ENCODE measurements at regions not wholly inside any gene's neighbourhood (a gene's known extent, or its start where the extent isn't known, plus 50 kb on each side); places are given as distances from the start of the nearest gene placed in this dataset.

DNA sequence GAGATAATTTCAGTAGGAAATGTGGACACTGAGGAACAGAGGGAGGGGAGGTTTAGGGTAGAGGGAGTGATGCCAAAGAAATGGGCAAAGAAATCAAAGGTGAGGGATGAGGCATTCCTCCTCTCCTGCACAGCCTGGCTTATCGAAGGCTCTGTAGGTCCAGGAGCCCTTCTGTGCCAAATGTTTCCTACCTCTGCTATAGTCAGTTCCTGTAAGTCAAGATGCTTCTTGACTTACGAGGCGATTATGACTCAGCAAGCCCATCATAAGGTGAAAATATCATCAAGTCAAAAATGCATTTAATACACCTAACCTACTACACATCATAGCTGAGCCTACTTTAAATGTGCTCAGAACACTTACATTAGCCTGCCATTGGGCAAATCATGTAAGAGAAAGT, 60.0 kb upstream of the ARHGAP24 start:
- TF ChIP-seq RAD21 (IDR thresholded peaks at IDR 0.05): no peak
- TF ChIP-seq, protein P1, sequence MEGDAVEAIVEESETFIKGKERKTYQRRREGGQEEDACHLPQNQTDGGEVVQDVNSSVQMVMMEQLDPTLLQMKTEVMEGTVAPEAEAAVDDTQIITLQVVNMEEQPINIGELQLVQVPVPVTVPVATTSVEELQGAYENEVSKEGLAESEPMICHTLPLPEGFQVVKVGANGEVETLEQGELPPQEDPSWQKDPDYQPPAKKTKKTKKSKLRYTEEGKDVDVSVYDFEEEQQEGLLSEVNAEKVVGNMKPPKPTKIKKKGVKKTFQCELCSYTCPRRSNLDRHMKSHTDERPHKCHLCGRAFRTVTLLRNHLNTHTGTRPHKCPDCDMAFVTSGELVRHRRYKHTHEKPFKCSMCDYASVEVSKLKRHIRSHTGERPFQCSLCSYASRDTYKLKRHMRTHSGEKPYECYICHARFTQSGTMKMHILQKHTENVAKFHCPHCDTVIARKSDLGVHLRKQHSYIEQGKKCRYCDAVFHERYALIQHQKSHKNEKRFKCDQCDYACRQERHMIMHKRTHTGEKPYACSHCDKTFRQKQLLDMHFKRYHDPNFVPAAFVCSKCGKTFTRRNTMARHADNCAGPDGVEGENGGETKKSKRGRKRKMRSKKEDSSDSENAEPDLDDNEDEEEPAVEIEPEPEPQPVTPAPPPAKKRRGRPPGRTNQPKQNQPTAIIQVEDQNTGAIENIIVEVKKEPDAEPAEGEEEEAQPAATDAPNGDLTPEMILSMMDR (IDR thresholded peaks at IDR 0.05; ENCODE audit: low read depth, low read length, missing input control): no peak
- no peak for TF ChIP-seq SP1 (IDR thresholded peaks at IDR 0.05)
- TF ChIP-seq YY1 (IDR thresholded peaks at IDR 0.05): no peak
- TF ChIP-seq, protein P2, sequence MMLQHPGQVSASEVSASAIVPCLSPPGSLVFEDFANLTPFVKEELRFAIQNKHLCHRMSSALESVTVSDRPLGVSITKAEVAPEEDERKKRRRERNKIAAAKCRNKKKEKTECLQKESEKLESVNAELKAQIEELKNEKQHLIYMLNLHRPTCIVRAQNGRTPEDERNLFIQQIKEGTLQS (IDR thresholded peaks at IDR 0.05): no peak
- TF ChIP-seq, protein P3, sequence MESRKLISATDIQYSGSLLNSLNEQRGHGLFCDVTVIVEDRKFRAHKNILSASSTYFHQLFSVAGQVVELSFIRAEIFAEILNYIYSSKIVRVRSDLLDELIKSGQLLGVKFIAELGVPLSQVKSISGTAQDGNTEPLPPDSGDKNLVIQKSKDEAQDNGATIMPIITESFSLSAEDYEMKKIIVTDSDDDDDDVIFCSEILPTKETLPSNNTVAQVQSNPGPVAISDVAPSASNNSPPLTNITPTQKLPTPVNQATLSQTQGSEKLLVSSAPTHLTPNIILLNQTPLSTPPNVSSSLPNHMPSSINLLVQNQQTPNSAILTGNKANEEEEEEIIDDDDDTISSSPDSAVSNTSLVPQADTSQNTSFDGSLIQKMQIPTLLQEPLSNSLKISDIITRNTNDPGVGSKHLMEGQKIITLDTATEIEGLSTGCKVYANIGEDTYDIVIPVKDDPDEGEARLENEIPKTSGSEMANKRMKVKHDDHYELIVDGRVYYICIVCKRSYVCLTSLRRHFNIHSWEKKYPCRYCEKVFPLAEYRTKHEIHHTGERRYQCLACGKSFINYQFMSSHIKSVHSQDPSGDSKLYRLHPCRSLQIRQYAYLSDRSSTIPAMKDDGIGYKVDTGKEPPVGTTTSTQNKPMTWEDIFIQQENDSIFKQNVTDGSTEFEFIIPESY (IDR thresholded peaks at IDR 0.05): no peak
- TF ChIP-seq, protein P4, sequence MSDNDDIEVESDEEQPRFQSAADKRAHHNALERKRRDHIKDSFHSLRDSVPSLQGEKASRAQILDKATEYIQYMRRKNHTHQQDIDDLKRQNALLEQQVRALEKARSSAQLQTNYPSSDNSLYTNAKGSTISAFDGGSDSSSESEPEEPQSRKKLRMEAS (IDR thresholded peaks at IDR 0.05): no peak
- no peak for TF ChIP-seq RXRA (IDR thresholded peaks at IDR 0.05)
- TF ChIP-seq EGR1 (IDR thresholded peaks at IDR 0.05; ENCODE audit: low read depth in 2 of 2): no peak
- no peak for TF ChIP-seq TAF1 (conservative IDR thresholded peaks at IDR 0.05)
- TF ChIP-seq, protein P5, sequence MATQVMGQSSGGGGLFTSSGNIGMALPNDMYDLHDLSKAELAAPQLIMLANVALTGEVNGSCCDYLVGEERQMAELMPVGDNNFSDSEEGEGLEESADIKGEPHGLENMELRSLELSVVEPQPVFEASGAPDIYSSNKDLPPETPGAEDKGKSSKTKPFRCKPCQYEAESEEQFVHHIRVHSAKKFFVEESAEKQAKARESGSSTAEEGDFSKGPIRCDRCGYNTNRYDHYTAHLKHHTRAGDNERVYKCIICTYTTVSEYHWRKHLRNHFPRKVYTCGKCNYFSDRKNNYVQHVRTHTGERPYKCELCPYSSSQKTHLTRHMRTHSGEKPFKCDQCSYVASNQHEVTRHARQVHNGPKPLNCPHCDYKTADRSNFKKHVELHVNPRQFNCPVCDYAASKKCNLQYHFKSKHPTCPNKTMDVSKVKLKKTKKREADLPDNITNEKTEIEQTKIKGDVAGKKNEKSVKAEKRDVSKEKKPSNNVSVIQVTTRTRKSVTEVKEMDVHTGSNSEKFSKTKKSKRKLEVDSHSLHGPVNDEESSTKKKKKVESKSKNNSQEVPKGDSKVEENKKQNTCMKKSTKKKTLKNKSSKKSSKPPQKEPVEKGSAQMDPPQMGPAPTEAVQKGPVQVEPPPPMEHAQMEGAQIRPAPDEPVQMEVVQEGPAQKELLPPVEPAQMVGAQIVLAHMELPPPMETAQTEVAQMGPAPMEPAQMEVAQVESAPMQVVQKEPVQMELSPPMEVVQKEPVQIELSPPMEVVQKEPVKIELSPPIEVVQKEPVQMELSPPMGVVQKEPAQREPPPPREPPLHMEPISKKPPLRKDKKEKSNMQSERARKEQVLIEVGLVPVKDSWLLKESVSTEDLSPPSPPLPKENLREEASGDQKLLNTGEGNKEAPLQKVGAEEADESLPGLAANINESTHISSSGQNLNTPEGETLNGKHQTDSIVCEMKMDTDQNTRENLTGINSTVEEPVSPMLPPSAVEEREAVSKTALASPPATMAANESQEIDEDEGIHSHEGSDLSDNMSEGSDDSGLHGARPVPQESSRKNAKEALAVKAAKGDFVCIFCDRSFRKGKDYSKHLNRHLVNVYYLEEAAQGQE (IDR thresholded peaks at IDR 0.05): no peak
